Mucosa of descending colon (tissue), 3 donors: ENCODE measurements at regions not wholly inside any gene's neighbourhood (a gene's known extent, or its start where the extent isn't known, plus 50 kb on each side); places are given as distances from the start of the nearest gene placed in this dataset.

ENCODE experiments used
- ATAC-seq: fragments of 200-7000 bp; cut with Tn5 transposase; one replicate; pipeline ENCODE4 v1.9.1; 2020; ENCODE audit warnings: mild to moderate bottlenecking, moderate library complexity
- DNase-seq, 3 donors: peaks; one replicate each; pipeline ENCODE4 v3.0.0-alpha.2; 2020
- H3K36me3 ChIP-seq: fragments of 200-600 bp; one replicate; pipeline ENCODE4 v1.8.0; 2021; ENCODE audit warnings: low read depth, mild to moderate bottlenecking
- H3K4me1 ChIP-seq: fragments of 200-600 bp; one replicate; pipeline ENCODE4 v1.8.0; 2021; ENCODE audit warnings: low read depth, mild to moderate bottlenecking
- H3K4me3 ChIP-seq: fragments of 200-600 bp; one replicate; pipeline ENCODE4 v1.8.0; 2021; ENCODE audit warnings: mild to moderate bottlenecking
- H3K9me3 ChIP-seq: fragments of 200-600 bp; one replicate; pipeline ENCODE4 v1.8.0; 2021; ENCODE audit warnings: mild to moderate bottlenecking
- intact Hi-C, 2 donors: fragments of 100-400 bp; cut with DNase I in 1 of 2; cut with micrococcal nuclease in 1 of 2; formaldehyde crosslinking; loops; one replicate each; pipeline versions ENCODE4 v1.11.0 to v1.11.1; 2022; cut with DNase I, micrococcal nuclease
- TF ChIP-seq, protein P1 (sequence below): fragments of 200-600 bp; IDR thresholded peaks from one replicate; pipeline ENCODE4 v1.8.0; 2022; ENCODE audit warnings: antibody characterized with exemption, mild to moderate bottlenecking
- donor health status: DM: no; HTN: no; CAD: no; lungs with moderate emphysema.
- donor health status: DM: no; HTN: no; CAD: no.
- donor health status: DM: no; HTN: yes; CAD: no.

DNA sequence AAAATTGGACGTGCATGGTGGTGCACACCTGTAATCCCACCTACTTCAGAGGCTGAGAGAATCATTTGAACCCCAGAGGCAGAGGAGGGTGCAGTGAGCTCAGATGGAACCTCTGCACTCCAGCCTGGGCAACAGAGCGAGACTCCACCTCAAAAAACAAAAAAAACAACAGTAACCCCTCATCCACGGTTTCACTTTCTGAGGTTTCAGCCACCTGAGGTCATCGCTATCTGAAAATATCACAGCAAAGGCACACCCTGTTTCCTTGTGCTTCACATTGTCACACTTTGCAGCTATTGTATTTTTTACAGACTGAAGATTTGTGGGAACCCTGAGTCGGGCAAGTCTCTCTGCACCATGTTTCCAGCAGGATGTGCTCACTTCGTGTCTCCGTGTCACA is 54.1 kb upstream of the FOXQ1 start:
- DNase-seq (no peak), ATAC-seq (no peak)
- TF ChIP-seq, protein P1, sequence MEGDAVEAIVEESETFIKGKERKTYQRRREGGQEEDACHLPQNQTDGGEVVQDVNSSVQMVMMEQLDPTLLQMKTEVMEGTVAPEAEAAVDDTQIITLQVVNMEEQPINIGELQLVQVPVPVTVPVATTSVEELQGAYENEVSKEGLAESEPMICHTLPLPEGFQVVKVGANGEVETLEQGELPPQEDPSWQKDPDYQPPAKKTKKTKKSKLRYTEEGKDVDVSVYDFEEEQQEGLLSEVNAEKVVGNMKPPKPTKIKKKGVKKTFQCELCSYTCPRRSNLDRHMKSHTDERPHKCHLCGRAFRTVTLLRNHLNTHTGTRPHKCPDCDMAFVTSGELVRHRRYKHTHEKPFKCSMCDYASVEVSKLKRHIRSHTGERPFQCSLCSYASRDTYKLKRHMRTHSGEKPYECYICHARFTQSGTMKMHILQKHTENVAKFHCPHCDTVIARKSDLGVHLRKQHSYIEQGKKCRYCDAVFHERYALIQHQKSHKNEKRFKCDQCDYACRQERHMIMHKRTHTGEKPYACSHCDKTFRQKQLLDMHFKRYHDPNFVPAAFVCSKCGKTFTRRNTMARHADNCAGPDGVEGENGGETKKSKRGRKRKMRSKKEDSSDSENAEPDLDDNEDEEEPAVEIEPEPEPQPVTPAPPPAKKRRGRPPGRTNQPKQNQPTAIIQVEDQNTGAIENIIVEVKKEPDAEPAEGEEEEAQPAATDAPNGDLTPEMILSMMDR, result no peak
- no peaks in the 10 kb centered on the region for H3K4me1 ChIP-seq
- no peak overlapping the region for H3K4me3 ChIP-seq
- intact Hi-C loops, result no loop called here
- no peaks in the 10 kb centered on the region for H3K9me3 ChIP-seq
- no peaks in the 10 kb centered on the region for H3K36me3 ChIP-seq

DNA sequence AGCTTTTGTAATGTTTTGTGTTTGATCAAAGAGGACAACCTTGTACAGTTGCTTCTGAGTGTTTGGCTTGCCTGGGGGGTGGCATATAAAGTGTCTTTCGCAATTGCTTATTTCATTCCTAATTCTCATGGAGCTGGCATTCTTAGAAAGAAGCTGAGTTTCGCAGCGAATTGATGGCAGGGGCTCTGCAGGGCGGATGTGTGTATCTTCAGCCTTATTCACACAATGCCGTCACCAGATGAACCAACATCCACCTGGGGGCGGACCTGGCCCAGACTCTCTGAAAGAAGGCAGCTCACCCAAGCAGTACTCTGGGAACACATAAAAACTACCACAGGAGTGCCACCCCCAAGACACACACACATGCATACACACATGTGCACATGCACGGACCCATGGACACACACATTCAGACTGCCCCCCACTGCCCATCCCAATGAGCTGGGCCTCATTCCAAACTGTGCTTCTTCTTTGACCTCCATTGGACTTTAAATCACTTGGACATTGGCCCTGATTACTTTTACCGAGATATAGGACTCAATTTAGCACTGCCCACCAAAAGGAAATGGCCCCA is 55.4 kb upstream of the FOXQ1 start:
- Histone ChIP-seq H3K36me3 (no peaks in the 10 kb centered on the region), H3K4me1 (no peaks in the 10 kb centered on the region), H3K4me3 (no peak overlapping the region), H3K9me3 (no peaks in the 10 kb centered on the region)
- intact Hi-C loops, result no loop called here
- TF ChIP-seq, protein P1, result no peak
- no peak for ATAC-seq
- DNase-seq, result no peak

DNA sequence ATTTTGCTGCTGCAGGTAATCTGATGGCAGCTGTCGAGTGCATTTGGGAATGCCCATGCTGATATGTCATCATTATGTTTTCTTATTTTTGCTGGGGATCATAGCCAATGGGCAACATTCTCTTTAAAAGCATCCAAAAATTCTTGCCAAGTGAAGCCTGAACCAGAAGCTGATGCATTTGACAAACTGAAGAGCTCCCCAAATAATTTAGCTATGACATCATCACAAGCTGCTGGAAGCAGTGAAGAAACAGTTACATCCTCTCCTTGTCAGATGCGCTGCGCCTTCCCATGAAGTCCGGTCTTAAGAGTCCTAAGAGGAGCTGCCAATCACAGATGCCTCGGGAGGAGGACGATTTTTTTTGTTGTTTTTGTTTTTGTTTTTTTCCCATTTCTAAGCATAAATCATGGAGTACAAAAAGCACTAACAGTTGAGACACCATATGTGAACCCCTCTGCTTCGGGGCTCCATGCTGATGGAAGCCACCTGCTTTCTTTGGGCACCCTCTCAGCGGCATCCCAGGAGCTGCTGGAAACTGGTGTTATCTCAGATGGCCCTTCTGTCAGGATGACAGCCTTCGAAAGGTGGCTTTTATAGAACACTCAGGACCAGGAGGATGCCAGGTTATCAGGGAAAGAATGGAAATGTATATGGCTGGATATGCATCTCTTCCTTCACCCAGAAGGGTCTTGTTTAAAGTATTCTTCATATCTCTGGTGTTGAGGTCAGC is 56.1 kb upstream of the FOXQ1 start:
- intact Hi-C loops, result no loop called here
- no peak for DNase-seq
- TF ChIP-seq, protein P1, result no peak
- Histone ChIP-seq H3K36me3 (no peaks in the 10 kb centered on the region), H3K4me1 (peaks cover 6% of the 10 kb centered on the region), H3K4me3 (no peak overlapping the region), H3K9me3 (no peaks in the 10 kb centered on the region)
- no peak for ATAC-seq

DNA sequence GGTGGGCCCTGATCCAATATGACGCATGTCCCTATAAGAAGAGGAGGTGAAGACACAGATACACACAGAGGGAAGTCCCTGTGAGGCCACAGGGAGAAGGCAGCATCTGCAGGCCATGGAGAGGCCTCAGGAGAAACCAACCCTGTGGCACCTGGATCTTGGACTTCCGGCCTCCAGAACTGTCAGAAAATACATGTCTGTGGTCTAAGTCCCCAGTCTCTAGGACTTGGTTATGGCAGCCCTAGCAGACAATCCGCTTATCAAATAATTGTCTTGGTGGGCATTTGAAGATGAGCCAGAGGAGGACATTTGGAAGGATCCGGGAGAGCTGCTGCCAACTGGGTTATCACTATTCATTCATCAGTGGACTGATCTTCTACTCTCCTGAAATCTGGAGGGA is 57.6 kb upstream of the FOXQ1 start:
- Histone ChIP-seq H3K4me1 (peaks cover 7% of the 10 kb centered on the region), H3K9me3 (no peaks in the 10 kb centered on the region), H3K4me3 (no peak overlapping the region), H3K36me3 (no peaks in the 10 kb centered on the region)
- DNase-seq, result no peak
- no peak for ATAC-seq
- intact Hi-C loops, result no loop called here
- TF ChIP-seq, protein P1, result no peak

DNA sequence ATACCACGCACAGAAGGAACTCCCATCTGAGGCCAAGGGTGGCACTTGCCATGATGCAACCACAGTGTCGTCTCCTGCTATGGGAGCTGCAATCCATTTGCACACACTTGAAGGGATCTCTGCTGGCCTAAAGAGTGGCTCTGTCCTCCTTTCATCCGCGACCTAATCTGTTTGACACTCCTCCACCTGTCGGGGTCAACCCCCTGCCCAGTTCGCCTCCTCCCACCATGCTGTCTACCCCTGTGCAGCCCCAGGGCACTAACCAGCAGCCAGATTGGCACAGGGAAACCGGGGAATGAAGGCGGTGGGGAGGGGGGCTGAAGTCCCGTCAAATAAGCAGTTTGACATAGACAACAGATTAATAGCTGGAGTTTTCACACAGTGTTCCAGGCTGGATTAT is 58.1 kb upstream of the FOXQ1 start:
- H3K4me1 ChIP-seq, result peaks cover 7% of the 10 kb centered on the region
- H3K4me3 ChIP-seq, result no peak overlapping the region
- intact Hi-C loops, result no loop called here
- ATAC-seq (no peak), DNase-seq (no peak)
- no peaks in the 10 kb centered on the region for H3K9me3 ChIP-seq
- TF ChIP-seq, protein P1, result no peak
- H3K36me3 ChIP-seq, result no peaks in the 10 kb centered on the region
